Astrocyte of the hippocampus (primary cell): ENCODE measurements at regions not wholly inside any gene's neighbourhood (a gene's known extent, or its start where the extent isn't known, plus 50 kb on each side); places are given as distances from the start of the nearest gene placed in this dataset.

ENCODE experiments used
- DNase-seq: peaks from one replicate; pipeline ENCODE4 v3.0.0; 2011; ENCODE audit warnings: low read depth, low spot score

GRCh38 chr12:98274430-98275130 lies 240.8 kb upstream of the TMPO start:
- DNase-seq, result no peak

DNA sequence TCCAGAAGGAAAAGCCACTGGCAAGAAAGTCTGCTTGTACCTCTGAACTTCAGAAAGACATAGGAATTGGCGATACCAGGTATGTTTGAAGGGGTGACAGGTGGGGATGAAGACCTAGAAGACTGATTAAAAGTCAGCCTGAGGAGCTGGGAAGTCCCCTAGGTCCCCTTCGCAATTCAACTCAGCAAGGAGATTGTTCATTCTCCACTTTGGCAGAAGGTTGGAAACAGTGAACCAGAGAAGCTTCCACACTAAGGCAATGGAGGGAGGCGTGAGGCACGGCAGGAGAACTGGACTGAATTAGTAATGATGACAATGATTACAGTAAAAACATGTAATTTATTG lies 240.3 kb upstream of the TMPO start:
- DNase-seq, result no peak

GRCh38 chr12:98280152-98280551 lies 235.2 kb upstream of the TMPO start:
- DNase-seq, result no peak

DNA sequence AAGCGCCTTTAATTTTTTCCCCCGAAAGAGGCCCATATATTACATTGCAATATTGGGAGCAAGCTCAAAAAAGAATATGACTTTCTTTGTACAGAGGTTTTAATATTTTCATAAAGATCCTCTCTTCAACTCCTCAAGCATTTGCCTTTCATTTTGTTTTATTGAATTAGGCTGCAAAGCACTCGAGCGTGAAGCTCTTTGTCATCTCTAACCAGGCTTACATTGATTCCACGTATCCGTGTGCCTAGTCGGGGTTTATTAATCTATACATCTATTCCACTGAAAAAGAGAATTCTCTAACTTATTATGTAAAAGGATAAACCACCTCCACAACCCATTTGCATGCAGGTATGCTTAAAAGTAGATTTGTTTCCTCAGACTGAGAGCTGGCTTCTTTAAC lies 234.8 kb upstream of the TMPO start:
- DNase-seq, result no peak

GRCh38 chr12:98291828-98292227 lies 223.6 kb upstream of the TMPO start:
- no peak for DNase-seq

DNA sequence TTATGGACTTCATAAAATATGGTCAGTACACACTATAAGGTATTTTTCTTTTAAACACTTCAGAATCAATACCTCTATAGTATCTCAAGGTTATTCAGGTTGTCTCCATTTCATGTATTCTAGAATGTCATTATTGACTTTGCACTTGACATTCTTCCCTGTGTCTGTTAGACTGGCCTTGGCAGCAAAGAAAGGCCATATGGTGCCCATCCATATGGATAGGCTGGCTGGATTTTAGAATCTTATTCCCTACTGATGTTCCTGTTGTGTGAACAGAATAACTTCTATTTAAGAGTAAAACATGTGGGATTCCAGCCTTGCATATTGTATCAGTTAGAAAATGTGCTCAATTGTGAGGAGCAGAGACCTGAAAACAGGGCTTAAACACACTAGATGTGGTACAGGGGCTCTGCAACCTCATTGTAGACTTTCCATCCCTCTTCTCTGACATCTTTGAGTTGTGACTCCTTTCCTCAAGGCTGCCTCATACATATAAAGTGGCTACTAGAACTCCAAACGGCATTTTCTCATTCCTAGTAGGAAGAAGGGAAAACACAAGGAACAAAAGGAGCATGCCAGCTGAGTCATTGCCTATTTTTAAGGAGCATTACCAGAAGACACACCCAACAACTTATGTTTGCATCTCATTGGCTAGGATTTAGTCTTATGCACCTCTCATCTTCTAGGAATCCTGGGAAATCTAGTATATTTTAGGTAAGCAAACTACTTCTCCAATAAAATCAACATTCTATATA lies 221.2 kb upstream of the TMPO start:
- DNase-seq, result peak; percentile 63

DNA sequence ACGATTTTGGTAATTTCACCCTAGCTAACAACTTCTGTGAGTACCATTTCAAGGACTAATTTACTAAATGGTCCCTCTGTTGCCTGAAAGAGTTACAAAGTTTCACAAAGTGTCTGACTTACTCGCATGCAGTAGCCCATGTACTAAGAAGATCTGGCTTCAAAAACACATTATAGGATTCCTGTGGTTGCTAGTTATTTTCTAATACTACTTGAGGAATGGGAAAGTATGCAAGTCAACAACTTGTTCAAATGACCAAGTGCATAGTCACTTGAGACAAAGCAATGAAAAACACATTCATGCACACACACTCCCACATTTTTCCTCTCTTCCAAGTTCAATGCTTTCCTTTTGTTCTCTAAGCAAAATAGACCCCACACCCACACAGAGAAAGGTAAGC lies 219.7 kb upstream of the TMPO start:
- DNase-seq, result peak; percentile 89

GRCh38 chr12:98296462-98297079 lies 218.8 kb upstream of the TMPO start:
- DNase-seq, result peak; percentile 63

DNA sequence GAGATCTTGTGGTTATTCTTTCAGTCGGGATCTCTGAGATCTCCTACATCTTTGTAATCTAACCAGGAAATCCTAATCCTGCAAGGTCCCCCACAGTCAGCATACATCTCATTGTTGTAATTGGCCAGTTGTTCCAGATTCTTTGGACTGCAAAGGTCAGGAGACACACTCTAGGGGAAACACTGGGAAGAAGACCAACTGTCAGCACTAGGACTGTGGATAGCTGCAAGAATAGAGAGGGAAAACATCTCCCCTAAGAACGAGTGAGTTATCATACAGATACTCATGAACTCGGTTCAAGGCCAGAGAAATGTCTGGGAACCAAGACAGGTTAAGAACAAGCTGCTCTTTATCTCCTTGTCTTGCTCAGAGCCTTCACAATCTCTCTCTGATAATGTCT lies 217.9 kb upstream of the TMPO start:
- DNase-seq, result no peak

- no peak for DNase-seq
Measured at GRCh38 chr12:98308141-98308540, 207.2 kb upstream of the TMPO start.

DNA sequence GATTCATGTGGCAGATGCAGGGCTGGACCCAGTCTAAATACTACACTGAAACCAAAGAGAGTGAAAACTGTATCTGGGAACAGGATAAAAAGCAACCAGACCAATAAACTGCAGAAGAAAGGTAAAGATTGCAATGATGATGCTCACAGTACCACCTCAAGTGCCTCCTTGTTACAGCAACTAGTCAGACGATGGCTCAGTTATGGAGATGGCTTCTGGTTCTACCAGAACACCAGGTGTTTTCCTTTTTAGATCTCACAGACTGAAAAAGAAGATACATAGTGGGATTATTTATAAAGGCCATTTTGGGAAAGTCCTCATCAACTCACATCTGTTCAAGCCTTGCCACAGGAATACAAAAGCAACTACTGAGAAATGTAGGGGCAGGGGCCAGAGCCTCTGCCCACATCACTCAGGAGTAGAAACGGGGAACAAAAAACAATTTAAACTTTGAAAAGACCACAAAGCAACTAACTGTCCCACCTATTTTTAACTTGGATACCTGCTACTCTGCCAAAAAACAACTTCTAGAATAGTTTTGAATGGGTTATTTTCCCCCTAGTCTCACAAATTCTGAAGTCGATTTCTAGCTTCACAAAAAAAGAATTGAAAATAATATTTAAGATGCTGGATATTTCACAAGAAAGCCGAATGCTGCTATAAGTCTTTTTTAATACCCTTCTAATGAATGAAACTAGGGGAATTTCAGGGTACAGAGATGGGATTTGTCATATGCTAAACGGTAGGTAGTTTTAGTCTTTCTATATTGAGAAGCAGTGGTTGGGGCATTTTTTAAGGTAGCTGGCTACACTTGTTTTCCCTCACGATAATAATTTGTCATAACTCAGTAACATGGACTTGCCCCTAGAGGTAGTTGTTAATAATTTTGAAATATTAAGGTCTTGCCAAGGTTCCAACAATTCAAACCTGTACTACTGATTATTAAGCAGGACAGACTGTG lies 197.2 kb upstream of the TMPO start:
- no peak for DNase-seq

DNA sequence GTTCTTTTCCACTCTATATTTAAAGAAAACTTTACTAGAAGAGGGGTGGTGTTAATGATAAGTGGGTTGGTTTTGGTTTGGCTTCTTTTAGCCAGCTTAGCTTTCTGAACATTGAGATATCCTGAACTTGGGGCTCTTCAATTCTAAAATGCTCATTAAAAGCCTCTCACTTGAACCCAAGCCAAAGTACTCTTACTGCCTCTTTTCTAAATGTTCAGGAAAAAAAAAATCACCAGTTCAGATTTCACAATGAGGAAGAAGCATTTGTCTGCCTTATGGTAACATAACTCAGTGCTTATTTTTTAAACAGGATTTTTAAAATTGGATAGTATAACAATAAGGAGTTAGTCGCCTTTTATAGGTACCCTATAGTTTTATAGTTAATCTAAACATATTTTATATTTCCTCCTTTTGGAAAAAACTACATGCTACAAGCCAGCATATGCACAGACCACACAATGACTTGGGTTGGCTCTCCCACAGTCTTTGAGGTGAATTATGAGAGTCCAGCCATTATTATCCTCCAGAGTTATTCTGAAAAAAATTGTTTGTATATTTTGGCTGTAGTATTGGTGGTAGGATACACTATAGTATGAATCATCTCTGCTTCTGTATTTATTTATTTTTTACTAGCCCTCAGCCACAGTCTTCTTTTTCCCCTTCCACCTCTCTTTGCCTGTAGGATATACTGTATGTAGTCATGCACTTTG lies 195.5 kb upstream of the TMPO start:
- DNase-seq, result peak; percentile 60

DNA sequence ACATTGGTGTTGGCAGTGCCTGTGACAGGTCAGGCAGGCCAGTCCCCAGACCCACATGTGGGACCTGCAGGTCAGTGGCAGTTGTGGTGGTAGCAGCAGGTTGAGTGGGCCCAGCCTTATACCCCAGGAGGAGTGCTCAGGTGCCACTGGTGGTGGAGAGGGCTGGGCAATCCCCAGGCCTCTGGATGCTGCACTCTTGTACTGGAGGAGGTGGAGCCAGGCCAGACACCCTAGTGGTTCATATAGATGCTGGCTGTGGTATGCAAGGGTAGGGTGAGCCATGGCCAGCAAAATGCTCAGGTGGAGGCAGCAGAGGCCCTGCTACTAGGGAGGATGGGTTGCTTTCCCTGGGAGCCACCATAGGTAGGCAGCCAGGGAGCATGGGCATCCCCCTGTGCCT lies 190.4 kb upstream of the TMPO start:
- no peak for DNase-seq

- no peak for DNase-seq
Measured at GRCh38 chr12:98328467-98328866, 186.9 kb upstream of the TMPO start.

- no peak for DNase-seq
Measured at GRCh38 chr12:98329589-98329988, 185.8 kb upstream of the TMPO start.

- no peak for DNase-seq
Measured at GRCh38 chr12:98332642-98333041, 182.7 kb upstream of the TMPO start.

- DNase-seq, result no peak
Measured at GRCh38 chr12:98334768-98335167, 180.6 kb upstream of the TMPO start.

DNA sequence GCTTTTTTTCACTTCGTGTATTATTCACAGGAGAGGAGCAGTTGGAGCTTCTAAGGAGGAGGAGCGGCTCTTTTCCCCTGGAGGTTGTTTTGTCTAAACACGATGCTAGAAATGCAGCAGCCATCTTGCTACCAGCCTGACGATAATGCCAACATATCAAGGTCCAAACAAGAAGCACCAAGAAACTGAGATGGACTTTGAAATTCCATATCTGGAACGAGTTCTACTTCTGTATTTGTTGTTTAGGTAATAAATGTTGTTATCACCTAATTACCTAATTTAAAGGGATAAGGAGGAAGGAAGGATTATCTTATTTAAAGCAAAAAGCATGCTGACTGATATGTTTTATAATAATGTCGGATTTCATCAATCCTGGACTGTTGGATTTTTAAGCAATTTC lies 174.4 kb upstream of the TMPO start:
- no peak for DNase-seq

DNA sequence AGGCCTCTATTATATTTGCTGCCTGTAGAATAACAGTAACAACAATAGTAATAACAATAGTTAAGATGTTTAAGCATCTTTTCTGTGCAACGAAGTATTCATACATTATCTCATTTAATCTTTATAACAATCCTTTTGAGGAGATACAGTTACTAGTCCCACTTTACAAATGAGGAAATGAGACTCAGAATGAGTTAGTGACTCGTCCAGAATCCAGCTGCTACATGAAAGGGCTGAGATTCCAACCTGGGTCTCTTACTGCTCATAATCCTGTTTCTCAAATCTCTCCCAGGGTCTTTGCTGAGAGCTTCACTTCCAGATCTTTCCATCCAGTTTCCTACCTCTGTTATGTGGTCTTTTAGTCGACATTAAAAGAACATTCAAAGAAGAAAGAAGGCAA lies 173.7 kb upstream of the TMPO start:
- no peak for DNase-seq

GRCh38 chr12:98343002-98343567 lies 172.3 kb upstream of the TMPO start:
- no peak for DNase-seq
